GM12878 (cell line): ENCODE measurements at regions not wholly inside any gene's neighbourhood (a gene's known extent, or its start where the extent isn't known, plus 50 kb on each side); places are given as distances from the start of the nearest gene placed in this dataset.

ENCODE experiments used
- ATAC-seq: fragments of 200-7000 bp; cut with Tn5 transposase; 3 replicates; pipeline ENCODE4 v1.9.1; 2020; ENCODE audit warnings: mild to moderate bottlenecking, moderate library complexity
- BruUV-seq: library from RNA; stranded (reverse); fragments of 400-500 nt; replicated peaks from 2 replicates; lab custom pipeline; 2021; lab: Mats Ljungman, UMichigan
- CTCF ChIA-PET: fragments of 300-600 bp; sonication (Branson Sonifier 250); formaldehyde crosslinking; extraction: SDS; loops from one replicate; lab custom pipeline; 2021; ENCODE audit warnings: inconsistent platforms; lab: Yijun Ruan, JAX
- POLR2A ChIA-PET: fragments of 350-600 bp; formaldehyde crosslinking; extraction: SDS; loops from one replicate; lab custom pipeline; 2021; ENCODE audit warnings: inconsistent platforms; lab: Charles Lee
- RAD21 ChIA-PET: fragments of 300-600 bp; sonication (Branson Sonifier 250); formaldehyde crosslinking; loops from one replicate; lab custom pipeline; 2023; ENCODE audit warnings: antibody characterized with exemption; ENCODE audit not compliant: unreplicated experiment; lab: Charles Lee
- SMC1A ChIA-PET: fragments of 300-600 bp; sonication (Branson Sonifier 250); formaldehyde crosslinking; loops from one replicate; lab custom pipeline; 2023; ENCODE audit not compliant: unreplicated experiment, uncharacterized antibody; lab: Charles Lee
- DNase-seq: peaks from one replicate; pipeline ENCODE4 v3.0.0-alpha.2; 2011; ENCODE audit warnings: low read depth, low spot score
- FAIRE-seq: peaks from 3 replicates; lab custom pipeline; 2011; peaks lifted over from hg19 to GRCh38; lab: Jason Lieb, UNC
- H2AFZ ChIP-seq: 2 replicates; pipeline ENCODE4 v1.6.0; 2011; ENCODE audit warnings: low read depth, low read length, control low read depth; ENCODE audit not compliant: control insufficient read depth
- H3K27ac ChIP-seq: 2 replicates; pipeline ENCODE4 v1.5.1; 2011; ENCODE audit warnings: control low read depth; ENCODE audit not compliant: control insufficient read depth, insufficient read depth
- H3K27me3 ChIP-seq, 2 experiments: replicated peaks in 1 of 2; 2 replicates each; pipeline versions ENCODE4 v1.6.0 to v1.6.1; 2011; ENCODE audit warnings: low read length in 1 of 2; ENCODE audit not compliant: control insufficient read depth in 2 of 2, insufficient read depth in 2 of 2
- H3K36me3 ChIP-seq, 2 experiments: 2 replicates each; pipeline ENCODE4 v1.5.1; 2011; ENCODE audit warnings: low read length in 1 of 2; ENCODE audit not compliant: control insufficient read depth in 2 of 2, insufficient read depth in 2 of 2
- H3K4me1 ChIP-seq: 2 replicates; pipeline ENCODE4 v1.6.1; 2011; ENCODE audit warnings: mild to moderate bottlenecking, low read length, moderate library complexity, mixed read lengths; ENCODE audit not compliant: control insufficient read depth, insufficient read depth
- H3K4me2 ChIP-seq: 2 replicates; pipeline ENCODE4 v1.6.0; 2011; ENCODE audit warnings: control low read depth; ENCODE audit not compliant: control insufficient read depth, insufficient read depth
- H3K4me3 ChIP-seq: fragments of 200-600 bp; sonication (generic); 2 replicates; pipeline ENCODE4 v1.5.1; 2016
- H3K79me2 ChIP-seq: 2 replicates; pipeline ENCODE4 v1.6.0; 2011; ENCODE audit warnings: low read length; ENCODE audit not compliant: control insufficient read depth, insufficient read depth
- H3K9ac ChIP-seq: 2 replicates; pipeline ENCODE4 v1.8.0; 2011; ENCODE audit warnings: low read length, control low read depth, mixed read lengths; ENCODE audit not compliant: control insufficient read depth, insufficient read depth
- H3K9me3 ChIP-seq: replicated peaks from 3 replicates; pipeline ENCODE4 v1.5.1; 2011; ENCODE audit warnings: mild to moderate bottlenecking, low read length; ENCODE audit not compliant: control insufficient read depth, insufficient read depth
- H4K20me1 ChIP-seq: 2 replicates; pipeline ENCODE4 v1.6.0; 2011; ENCODE audit not compliant: control insufficient read depth, insufficient read depth
- CREB1 ChIP-seq: IDR thresholded peaks from 2 replicates; pipeline ENCODE4 v1.6.1; 2012; ENCODE audit warnings: low read depth, mild to moderate bottlenecking, inconsistent platforms
- HCFC1 ChIP-seq: fragments of 150-350 bp; IDR thresholded peaks from 2 replicates; pipeline ENCODE4 v1.6.1; 2014; ENCODE audit warnings: low read length
- MTA2 ChIP-seq: fragments of 450-650 bp; IDR thresholded peaks from 2 replicates; pipeline ENCODE4 v1.6.1; 2016; ENCODE audit warnings: low read depth, mild to moderate bottlenecking, moderate library complexity
- SRF ChIP-seq, 2 experiments: IDR thresholded peaks; 2 replicates each; pipeline ENCODE4 v1.6.1; 2011; ENCODE audit warnings: low read depth in 2 of 2, low read length in 2 of 2, mild to moderate bottlenecking in 1 of 2, moderate library complexity in 1 of 2
- ZBED1 ChIP-seq: IDR thresholded peaks from 2 replicates; pipeline ENCODE4 v1.6.1; 2016; ENCODE audit warnings: borderline replicate concordance
- ZNF207 ChIP-seq: fragments of 450-650 bp; IDR thresholded peaks from 2 replicates; pipeline ENCODE4 v1.6.1; 2014; ENCODE audit warnings: antibody characterized with exemption, mild to moderate bottlenecking, borderline replicate concordance
- ZNF217 ChIP-seq: fragments of 450-650 bp; IDR thresholded peaks from 2 replicates; pipeline ENCODE4 v1.6.1; 2017; ENCODE audit warnings: antibody characterized with exemption, mild to moderate bottlenecking
- WGBS: methylation state at CpG from one replicate; pipeline ENCODE4 v1.1.6; 2016; ENCODE audit warnings: low lambda C conversion rate; ENCODE audit not compliant: insufficient replicate concordance, insufficient coverage; ENCODE audit errors: missing lambda C conversion rate; 5-methylcytosine and 5-hydroxymethylcytosine counted together
- in situ Hi-C: fragments of 300-500 bp; cut with MboI; formaldehyde crosslinking; loops from 9 replicates; pipeline ENCODE4 v1.14.3; 2018; ENCODE audit warnings: mixed read lengths
- intact Hi-C: fragments of 100-400 bp; cut with micrococcal nuclease; formaldehyde crosslinking; loops from one replicate; pipeline ENCODE4 v1.14.2; 2022; ENCODE audit not compliant: unreplicated experiment
- TF ChIP-seq, protein P1 (sequence below): fragments of 450-650 bp; IDR thresholded peaks from 2 replicates; pipeline ENCODE4 v1.6.1; 2017; ENCODE audit warnings: antibody characterized with exemption, mild to moderate bottlenecking, moderate library complexity
- TF ChIP-seq, protein P2 (sequence below): IDR thresholded peaks from 2 replicates; pipeline ENCODE4 v1.6.1; 2012; ENCODE audit warnings: mild to moderate bottlenecking, low read depth, low read length

DNA sequence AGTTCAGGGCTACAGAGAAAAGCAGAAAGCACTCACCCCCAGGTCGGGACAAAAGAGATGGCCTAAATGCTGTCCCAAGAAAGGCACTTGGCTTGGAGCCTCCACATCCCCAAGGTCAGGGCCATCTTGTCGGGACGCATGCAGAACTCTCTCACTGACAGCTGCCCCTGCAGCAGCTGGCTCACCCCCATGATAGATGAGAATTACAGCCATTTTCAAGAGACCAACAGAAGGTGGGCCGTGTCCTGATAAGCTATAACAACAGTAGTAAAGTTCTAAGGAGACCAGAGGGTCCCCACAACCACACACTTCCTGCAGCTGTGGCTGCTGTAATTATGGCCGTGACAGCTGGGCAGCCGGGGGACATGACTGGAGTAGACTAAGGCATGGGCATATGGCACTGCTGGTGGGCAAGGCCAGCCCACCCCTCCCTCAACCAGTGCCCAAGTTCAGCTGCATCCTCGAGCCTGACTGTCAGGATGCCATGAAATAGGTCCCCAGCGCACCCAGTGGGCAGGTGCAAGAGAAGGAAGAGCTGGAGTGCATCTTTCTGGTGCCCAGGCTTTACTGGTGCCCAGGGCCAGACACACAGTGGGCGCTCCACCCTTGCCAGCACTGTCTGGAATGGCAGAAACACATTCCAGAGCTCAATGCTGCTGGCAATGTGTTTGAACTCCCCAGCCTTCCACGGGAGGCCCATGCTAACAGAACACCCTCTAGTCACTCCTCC, 436.7 kb upstream of the ZNF507 start:
- no peak overlapping the region for H3K4me3 ChIP-seq
- H2AFZ ChIP-seq, result no peak overlapping the region
- 1% methylated on average over 9 of the region's 10 CpGs for WGBS
- ChIA-PET SMC1A (no interaction called here), RAD21 (no interaction called here), CTCF (no interaction called here), POLR2A (no interaction called here)
- intact Hi-C loops (no loop called here), in situ Hi-C loops (no loop called here)
- DNase-seq (no peak), FAIRE-seq (no peak), ATAC-seq (no peak)
- H4K20me1 ChIP-seq, result no peaks in the 10 kb centered on the region
- H3K4me1 ChIP-seq, result no peaks in the 10 kb centered on the region
- H3K9ac ChIP-seq, result no peak overlapping the region
- no peaks in the 10 kb centered on the region for H3K36me3 ChIP-seq
- no peaks in the 10 kb centered on the region; the same call in 2 of the 3 replicates for H3K9me3 ChIP-seq
- no TSS peak for BruUV-seq
- no peak for TF ChIP-seq SRF (IDR thresholded peaks at IDR 0.05; ENCODE audit: low read depth in 2 of 2, low read length in 2 of 2)
- no peaks in the 10 kb centered on the region for H3K27me3 ChIP-seq
- no peak overlapping the region for H3K4me2 ChIP-seq
- H3K27ac ChIP-seq, result no peak overlapping the region
- H3K79me2 ChIP-seq, result no peaks in the 10 kb centered on the region

DNA sequence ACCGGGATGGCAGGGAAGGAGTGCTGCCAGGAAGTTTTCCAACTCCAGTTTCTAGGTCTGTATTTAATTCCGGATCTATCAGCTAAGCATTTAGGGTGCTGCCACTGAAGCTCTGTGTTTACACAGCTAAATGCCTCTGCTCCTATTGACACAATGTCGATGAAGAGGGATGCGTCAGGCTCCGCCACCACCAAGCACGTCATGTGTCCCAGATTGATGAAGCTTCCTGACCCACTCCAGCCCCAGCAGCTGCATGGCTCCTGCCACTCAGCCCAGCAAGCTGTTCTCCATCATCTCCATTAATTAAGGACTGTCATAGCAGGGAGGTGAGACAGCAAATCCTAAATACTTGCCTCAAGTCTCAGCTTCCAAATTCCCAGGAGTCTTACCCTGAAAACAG, 435.2 kb upstream of the ZNF507 start:
- H3K4me2 ChIP-seq, result no peak overlapping the region
- no peak for DNase-seq
- no peak for ATAC-seq
- no peaks in the 10 kb centered on the region for H3K27me3 ChIP-seq
- no peak overlapping the region for H2AFZ ChIP-seq
- TF ChIP-seq ZNF207 (no peak), ZNF217 (no peak), ZBED1 (no peak), HCFC1 (no peak), MTA2 (no peak), CREB1 (no peak)
- TF ChIP-seq, protein P1, sequence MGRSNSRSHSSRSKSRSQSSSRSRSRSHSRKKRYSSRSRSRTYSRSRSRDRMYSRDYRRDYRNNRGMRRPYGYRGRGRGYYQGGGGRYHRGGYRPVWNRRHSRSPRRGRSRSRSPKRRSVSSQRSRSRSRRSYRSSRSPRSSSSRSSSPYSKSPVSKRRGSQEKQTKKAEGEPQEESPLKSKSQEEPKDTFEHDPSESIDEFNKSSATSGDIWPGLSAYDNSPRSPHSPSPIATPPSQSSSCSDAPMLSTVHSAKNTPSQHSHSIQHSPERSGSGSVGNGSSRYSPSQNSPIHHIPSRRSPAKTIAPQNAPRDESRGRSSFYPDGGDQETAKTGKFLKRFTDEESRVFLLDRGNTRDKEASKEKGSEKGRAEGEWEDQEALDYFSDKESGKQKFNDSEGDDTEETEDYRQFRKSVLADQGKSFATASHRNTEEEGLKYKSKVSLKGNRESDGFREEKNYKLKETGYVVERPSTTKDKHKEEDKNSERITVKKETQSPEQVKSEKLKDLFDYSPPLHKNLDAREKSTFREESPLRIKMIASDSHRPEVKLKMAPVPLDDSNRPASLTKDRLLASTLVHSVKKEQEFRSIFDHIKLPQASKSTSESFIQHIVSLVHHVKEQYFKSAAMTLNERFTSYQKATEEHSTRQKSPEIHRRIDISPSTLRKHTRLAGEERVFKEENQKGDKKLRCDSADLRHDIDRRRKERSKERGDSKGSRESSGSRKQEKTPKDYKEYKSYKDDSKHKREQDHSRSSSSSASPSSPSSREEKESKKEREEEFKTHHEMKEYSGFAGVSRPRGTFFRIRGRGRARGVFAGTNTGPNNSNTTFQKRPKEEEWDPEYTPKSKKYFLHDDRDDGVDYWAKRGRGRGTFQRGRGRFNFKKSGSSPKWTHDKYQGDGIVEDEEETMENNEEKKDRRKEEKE, result no peak
- TF ChIP-seq, protein P2, sequence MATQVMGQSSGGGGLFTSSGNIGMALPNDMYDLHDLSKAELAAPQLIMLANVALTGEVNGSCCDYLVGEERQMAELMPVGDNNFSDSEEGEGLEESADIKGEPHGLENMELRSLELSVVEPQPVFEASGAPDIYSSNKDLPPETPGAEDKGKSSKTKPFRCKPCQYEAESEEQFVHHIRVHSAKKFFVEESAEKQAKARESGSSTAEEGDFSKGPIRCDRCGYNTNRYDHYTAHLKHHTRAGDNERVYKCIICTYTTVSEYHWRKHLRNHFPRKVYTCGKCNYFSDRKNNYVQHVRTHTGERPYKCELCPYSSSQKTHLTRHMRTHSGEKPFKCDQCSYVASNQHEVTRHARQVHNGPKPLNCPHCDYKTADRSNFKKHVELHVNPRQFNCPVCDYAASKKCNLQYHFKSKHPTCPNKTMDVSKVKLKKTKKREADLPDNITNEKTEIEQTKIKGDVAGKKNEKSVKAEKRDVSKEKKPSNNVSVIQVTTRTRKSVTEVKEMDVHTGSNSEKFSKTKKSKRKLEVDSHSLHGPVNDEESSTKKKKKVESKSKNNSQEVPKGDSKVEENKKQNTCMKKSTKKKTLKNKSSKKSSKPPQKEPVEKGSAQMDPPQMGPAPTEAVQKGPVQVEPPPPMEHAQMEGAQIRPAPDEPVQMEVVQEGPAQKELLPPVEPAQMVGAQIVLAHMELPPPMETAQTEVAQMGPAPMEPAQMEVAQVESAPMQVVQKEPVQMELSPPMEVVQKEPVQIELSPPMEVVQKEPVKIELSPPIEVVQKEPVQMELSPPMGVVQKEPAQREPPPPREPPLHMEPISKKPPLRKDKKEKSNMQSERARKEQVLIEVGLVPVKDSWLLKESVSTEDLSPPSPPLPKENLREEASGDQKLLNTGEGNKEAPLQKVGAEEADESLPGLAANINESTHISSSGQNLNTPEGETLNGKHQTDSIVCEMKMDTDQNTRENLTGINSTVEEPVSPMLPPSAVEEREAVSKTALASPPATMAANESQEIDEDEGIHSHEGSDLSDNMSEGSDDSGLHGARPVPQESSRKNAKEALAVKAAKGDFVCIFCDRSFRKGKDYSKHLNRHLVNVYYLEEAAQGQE, result no peak
- RAD21 ChIA-PET, result no interaction called here
- no TSS peak for BruUV-seq
- H3K36me3 ChIP-seq, result no peaks in the 10 kb centered on the region
- no peak overlapping the region for H3K27ac ChIP-seq
- CTCF ChIA-PET, result no interaction called here
- no peak for FAIRE-seq
- 40% methylated on average over 6 of the region's 6 CpGs for WGBS
- no peaks in the 10 kb centered on the region for H3K4me1 ChIP-seq
- in situ Hi-C loops, result no loop called here
- intact Hi-C loops, result no loop called here
- H3K9ac ChIP-seq, result no peak overlapping the region
- SMC1A ChIA-PET, result no interaction called here
- no peaks in the 10 kb centered on the region for H4K20me1 ChIP-seq
- POLR2A ChIA-PET, result no interaction called here
- H3K9me3 ChIP-seq, result no peaks in the 10 kb centered on the region; the same call in 2 of the 3 replicates
- no peak overlapping the region for H3K4me3 ChIP-seq
- no peaks in the 10 kb centered on the region for H3K79me2 ChIP-seq
